COLO829 (cell line): ENCODE measurements at regions not wholly inside any gene's neighbourhood (a gene's known extent, or its start where the extent isn't known, plus 50 kb on each side); places are given as distances from the start of the nearest gene placed in this dataset.
A peak's percentile ranks its signal among the peaks of the same experiment; 100 is the strongest.
"Not testable (repeated sequence)": the region's sequence is repeated elsewhere in the genome, so short reads cannot be mapped to it uniquely, and the experiment has no call there.

Source experiments
- DNase-seq: peaks from one replicate; pipeline ENCODE4 v3.0.0; 2012; ENCODE audit warnings: low spot score

DNA sequence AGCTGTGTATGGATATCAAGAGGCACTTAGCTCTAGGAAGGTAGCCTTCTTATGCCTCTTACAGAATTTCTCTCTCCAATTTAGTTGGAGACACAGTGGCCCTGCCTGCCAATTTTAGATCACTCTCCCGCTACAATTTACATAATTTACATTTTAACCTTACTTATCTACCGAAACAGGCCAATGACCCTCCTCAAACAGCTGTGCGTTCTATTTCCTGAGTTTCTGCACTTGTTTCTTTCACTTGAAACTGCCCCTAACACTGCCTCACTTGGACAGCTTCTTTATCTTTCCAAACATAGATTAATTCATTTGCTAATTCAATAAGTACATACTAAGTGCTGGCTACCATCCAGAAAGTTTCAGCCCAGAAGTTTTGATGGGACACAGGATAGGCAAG is 52.9 kb upstream of the HDDC2 start:
- DNase-seq = no peak

DNA sequence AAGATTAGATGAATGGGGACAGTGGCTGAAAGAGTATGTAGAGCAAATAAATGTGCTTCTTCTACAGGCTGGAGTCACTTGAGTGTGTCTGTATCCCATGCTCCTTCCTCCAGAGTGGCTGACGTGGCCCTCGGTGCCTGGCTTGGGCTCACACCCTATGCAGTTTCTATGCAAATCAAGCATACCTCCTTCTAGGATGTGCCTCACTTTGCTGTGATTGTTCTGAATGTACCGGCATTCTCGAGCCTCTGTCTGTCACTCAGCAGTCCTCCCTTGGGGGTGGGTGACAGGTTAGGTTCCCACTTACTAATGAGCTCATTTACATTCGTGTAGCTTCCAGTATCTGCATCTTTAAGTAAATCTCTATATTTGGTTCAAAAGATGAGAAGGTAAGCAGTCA is 55.1 kb upstream of the HDDC2 start:
- no peak for DNase-seq

DNA sequence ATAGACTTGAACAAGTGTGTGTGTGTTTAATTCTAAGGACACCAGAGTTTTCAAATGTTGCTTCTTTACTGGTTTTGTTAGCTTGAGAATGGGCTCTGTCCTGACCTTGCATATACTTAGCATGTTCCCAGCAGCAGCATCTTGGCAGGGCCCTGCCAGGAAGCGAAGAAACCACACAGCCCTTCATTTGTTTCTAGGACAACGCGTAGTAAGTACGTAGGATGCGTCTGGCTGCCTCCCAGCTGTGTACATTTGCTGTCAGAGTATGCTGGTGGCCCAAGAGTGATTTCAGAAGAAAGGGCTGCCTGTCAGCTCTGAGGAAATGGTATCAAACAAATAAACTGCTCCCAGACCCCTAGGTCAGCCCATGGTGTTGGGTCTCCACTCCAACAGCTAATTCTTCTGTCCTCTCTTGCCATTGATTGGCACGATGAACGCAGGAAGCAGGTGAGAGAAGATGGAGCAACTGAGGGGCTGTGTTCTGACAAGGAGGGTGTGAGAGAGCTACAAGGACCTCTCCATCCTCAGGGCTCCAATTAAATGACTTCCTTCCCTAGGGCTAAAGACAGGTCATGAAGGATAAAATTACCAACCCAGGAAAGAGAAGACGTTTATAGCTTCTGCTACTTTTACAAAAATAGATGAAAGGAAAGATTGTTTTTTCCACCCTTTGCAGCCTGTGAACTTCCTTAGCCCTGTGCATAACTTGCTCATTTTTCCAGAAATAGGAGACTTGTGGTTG is 55.9 kb upstream of the HDDC2 start:
- peak; percentile 91 for DNase-seq

DNA sequence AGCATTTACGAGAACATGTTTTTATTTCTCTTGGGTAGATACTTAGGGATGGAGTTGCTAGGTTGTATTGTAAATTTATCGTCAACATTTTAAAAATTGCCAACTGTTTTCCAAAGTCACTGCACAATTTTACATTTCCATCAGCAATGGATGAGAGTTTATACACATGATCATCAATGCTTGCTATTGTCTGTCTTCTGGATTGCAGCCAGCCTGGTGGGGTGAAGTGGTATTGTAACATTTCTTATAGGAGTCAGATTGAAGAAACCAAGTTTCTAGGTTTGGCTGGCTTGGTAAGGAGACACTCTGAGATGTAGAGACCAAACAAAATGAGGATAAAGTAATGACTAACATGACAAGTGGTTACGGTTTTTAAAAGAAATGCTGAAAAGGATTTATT is 57.1 kb upstream of the HDDC2 start:
- DNase-seq = peak; percentile 66

DNA sequence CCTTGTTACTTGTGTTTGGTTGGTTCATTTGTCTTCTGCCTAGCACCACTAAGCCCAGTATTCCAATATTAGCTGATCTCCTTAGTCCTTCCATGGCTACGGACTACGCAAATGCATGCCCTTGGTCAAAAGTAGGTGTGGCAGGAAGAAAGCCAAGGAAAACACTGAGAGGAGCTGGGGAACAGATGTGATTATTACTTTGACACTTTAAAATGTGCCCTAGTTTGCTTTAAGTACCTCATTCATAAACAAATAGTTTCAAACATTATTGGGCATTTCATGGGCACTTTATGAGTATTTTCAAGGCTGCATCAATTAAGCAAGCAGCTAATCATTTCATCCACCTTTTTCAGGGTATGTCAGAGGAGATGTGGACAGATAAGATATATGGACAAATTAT is 60.1 kb upstream of the HDDC2 start:
- no peak for DNase-seq

DNA sequence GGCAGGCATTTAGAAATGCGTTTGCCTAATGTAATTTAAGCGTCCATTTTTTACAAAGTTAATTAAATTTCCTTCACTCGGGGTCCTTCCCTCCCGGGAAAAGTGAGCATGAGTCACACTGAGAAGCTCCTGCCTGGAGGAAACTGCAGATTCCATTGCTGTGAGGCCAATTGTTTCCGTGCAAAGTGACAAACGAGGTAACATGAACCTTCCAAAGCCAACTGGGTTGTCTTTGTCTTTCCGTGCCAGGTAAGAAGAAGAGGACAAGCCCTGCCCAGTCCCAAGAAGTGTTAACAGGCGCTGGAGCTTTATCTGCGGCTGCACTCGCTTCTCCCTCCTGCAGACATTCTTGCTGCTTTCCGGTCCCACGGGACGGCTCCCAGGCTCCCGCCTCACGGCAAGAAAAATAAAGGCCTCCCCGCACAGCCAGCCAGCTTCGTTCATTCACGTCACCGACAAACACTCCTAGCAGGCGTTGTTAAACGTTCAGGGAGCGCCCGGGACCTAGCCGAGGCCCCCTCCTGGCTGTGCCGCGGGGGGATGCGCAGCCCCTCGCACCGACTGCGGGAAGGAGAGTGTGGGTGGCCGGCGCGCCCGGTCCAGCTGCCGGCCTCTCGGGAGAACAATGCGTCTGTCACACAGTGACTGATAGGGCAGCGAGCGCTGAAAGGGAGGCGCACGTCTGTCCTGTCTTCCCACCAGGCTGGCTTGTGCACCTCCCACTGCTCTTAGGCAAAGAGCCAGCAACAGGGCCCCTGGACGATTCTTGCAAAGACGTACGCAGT is 61.5 kb upstream of the HDDC2 start:
- no peak for DNase-seq

DNA sequence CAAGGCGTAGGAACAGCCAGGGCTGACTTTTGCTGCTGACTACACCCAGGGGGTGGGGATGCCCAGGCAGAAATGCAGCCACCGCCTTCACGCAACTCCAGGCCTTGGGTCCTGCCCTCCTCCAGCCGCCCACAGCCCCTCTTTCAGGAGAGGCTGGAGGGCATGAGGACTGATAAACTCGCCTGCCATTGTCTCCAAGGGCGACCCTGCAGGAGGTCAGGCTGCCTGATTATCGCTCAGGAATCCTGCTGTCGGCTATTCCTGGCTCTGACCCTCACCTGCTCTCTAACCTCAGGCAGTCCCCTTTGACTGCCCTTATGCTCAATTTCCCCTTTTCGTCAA is 62.0 kb upstream of the HDDC2 start:
- DNase-seq = no peak

DNA sequence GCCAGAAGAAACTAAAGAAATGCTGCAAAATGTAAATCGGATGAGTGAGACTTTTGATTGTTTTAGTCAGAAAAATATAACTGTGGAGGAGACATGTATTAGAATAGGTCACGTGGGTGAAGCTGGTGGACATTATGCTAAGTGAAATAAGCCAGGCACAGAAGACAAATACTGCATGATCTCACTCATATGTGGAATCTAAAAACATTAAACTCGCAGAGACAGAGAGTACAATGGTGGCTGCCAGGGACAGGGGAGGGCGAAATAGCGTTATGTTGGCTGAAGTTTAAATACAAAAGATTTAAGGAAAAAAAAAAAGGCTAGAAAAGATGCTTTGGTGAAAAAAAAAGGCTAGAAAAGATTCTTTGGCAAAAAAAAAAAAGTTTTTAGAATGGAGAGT is 63.5 kb upstream of the HDDC2 start:
- no peak for DNase-seq

DNA sequence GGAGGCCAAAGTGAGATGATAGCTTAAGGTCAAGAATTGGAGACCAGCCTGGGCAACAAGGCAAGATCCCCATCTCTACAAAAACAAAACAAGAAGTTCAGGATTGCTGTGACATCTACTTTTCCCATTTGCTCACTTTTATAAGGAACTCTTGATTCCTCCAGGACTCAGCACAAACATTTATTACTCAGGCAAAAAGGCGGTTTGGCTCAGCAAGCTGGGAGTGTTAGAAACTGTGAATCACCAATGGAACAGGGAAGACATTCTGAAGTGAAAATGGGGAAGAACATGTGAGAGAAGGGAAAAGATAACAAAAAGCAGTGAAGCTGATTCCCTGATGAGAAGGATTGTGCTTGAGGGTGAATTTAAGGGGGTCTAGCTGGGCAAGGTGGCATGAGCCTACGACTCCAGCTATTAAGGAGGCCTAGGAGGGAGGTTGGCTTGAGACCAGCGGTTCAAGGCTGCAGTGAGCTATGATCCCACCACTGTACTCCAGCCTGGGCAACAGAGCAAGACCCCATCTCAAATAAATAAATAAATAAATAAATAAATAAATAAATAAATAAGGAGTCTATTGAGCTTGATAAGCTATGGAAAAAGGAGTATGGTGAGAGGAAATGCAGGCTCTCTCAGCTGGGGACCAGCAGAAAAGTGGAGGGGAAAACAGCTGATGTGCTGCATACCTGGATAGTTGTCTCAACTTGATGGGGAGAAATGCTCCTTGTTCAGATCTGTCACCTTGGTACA is 65.4 kb upstream of the HDDC2 start:
- DNase-seq = no peak

DNA sequence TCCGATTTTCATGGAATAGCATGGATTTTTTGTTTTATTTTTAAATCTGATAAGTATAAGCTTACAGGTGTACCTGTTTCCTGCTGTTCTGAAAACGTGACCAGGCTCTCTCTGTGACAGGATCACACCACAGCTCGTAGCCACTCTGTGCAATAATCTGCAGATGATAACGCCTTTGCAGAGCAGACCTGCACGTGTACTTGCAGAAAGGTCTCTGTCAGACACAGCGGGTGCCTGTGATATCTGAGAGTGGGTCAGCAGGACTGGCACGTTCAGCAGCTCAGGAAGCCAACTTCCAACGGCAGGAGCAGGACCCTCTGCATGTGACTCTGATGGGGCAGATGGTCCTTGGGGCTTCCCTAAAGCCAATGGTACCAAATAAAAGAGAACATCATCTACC is 68.6 kb upstream of the HDDC2 start:
- DNase-seq = no peak

DNA sequence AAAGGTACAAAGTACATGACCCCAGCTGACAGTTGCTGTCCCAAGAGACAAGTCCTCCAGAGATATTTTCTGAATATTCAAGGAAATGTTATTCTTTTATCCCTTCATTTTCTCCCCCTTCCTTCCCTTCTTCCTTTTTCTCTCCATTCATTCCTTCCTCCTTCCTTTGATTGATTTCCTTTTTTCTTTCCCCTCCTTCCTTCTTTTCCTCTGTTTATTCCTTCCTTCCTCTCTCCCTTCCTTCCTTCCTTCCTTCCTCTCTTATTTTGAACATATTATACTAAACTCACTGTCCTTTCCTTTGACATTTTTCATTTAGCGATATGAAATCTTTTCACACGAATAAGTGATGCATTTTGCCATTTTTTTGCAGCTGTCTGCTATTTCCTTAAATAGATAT is 73.2 kb upstream of the HDDC2 start:
- DNase-seq = no peak

DNA sequence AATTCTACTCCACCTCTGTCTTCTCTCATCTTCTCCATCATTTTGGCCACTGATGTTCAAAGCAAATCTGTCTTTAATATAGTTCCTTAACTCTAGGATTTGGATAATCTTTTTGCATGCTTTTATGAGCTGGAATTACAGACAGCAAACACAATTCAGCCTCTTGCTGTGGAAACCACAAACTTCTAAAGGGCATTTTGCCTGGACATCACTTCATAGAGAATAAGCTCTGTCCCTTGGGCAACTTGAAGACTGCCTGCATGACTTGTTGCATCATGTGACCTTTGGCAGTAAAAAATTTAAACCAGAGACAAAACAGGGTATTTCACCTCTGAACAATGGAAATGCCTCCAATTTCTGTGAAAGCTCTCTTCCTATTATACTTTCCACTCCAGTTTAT is 74.1 kb upstream of the HDDC2 start:
- no peak for DNase-seq

DNA sequence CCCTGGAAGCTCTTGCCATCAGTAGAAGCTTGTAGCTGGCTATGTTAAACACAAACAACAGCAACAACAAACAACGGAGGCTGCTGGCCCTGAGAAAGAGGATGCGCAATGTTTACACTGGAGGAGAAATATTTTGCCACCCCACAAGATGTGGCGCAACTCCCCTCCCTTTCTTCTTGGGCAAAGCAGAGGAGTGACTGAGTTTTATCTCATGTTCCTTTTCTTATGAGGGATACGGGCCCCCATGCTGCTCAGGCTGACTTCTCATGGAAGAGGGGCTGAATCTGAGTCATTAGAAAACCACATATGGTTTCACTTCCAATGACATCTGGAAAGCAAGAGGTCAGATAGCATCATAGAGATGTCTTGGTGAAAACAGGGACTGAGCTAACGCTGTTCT is 75.9 kb upstream of the HDDC2 start:
- DNase-seq = no peak

DNA sequence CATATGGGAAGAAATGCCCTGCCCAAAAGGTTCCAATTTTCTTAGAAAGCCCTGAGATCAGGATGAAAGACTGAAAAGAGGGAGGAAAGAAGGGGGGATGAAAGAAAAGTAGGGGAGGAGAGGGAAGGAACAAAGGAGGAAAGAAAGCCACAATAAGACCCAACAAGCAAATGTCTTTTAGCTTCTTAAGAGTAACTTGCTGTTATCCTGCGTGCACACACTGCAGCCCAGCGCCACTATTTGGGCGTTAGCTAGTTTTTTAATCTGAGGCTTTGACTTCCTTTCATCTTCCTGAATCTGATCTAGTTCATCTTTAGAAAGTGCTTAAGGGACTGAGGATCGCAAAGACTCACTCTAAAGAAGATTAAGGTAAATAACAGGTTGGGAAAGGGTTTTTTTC is 77.4 kb upstream of the HDDC2 start:
- no peak for DNase-seq

DNA sequence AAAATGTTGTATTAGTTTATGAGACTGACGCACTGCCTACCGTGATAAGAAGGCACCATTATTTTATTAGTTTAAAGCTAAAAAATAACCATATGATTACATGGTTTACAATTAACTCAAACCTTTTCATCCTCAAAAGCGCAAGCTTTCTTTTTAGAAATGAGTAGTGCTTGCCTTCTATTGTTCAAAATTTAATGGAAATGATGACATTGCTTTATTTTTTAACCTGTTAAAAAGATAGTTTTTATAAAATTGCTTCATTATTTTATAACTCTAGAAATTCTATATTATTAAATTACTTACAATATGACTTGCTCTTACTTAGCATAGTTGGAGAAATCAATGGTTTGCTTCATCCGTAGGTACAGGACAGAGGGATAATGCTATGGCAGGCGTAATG is 78.7 kb upstream of the HDDC2 start:
- DNase-seq = no peak

DNA sequence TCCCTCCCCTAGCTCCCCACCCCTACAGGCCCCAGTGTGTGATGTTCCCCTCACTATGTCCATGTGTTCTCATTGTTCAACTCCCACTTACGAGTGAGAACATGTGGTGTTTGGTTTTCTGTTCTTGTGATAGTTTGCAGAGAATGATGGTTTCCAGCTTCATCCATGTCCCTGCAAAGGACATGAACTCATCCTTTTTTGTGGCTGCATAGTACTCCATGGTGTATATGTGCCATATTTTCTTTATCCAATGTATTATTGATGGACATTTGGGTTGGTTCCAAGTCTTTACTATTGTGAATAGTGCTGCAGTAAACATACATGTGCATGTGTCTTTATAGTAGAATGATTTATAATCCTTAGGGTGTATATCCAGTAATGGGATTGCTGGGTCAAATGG is 84.6 kb upstream of the HDDC2 start:
- DNase-seq = not testable (repeated sequence)

DNA sequence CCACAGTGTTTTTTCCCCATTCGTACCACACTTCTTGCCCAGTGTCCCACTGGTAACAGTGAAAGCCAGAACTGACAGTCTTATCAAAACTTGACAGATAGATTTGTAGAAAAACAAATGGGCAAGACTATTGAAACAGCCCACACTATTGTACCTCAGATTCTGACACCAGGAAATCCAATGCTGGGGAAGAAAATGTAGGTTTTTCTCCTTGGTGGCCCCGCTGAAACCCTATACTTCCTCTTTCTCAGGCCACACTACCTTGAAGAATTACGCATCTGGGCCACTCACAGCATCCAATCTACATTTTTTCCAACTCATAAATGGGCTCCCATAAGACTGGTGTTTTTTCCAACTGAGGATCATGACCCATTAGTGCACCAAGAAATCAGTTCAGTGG is 90.9 kb upstream of the HDDC2 start:
- no peak for DNase-seq

DNA sequence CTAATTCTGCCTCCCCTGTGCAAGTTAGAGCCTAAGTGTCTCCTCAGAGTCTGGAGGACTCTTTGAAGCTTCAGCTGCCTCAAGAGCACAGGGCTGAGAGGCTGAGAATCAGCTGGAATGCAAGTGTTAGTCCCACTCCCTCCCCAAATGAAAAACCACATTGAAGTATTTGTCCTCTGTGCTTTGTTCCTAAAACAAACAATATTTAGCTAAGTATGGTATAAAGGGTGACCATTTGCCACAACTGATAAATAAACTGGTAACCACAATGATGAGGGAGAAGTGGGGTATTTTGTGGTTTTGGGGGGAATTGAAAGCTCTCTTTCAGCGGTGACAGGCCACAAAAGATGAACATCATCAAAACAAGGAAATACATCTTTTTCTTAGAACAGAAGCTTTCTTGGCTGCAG is 91.7 kb upstream of the HDDC2 start:
- peak; percentile 3 for DNase-seq

DNA sequence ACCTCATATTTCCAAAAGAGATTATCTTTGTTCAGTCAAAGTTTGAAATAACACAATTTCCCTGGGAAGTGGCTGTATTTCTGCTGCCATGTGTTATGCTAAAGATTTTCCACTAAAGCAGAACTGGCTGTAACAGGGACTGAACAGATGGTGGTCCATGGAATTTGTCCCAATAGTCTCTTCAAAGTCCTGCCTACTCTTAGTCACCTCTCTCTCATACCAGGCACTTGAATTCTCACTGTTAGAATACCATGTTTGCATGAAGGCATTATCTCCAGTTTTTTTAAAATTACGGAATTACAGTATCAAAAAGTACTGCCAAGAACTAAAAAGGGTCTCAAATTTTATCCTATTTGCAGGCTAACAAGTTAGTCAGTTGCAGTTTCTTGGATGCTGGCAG is 105.0 kb upstream of the HDDC2 start:
- DNase-seq = no peak

DNA sequence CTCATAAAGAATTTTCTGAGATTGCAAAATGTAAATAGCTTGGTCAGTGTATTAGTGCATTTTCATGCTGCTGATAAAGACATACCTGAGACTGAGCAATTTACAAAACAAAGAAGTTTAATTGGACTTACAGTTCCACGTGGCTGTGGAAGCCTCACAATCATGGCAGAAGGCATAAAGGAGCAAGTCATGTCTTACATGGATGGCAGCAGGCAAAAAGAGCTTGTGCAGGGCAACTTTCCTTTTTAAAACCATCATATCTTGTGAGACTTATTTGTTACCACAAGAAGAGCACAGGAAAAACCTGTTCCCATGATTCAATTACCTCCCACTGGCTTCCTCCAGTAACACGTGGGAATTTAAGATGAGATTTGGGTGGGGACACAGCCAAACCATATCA is 112.7 kb upstream of the HDDC2 start:
- DNase-seq = no peak

DNA sequence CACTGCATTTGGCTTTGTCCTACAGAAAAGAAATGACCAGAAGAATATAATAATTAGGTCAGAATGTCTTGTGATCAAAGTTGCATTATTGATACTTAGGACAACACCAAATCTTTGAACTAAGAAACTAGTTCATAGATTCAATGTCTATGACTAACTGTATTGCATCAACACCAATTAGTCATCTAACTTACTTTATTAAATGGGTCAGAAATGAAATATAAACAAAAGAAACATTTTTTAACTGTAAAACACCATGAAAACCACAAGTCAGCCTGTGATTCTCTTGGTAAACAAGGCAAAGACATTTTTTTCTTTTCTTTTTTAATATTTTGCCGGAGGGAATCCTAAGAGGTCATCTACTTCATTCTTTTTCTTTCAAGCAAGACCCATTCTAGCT is 114.1 kb upstream of the HDDC2 start:
- no peak for DNase-seq

DNA sequence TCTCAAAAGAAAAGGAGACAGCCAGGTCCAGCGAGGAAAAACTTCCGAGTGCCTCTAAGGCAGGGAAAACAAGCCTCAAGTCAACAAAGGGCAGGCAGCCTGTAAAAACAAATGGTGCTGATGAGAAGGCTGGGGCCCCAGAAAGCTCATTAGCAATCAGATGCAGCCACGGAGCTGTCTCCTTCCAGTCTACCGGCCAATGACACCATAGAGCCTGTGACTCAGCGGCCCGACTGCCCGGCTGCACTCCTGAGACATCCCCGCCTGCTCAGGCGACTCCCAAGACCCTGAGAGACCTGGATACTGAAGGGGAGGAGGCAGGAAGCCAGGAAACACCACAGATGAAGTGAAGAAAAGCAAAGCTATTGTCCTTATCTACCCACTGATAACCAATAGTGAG is 120.1 kb upstream of the HDDC2 start:
- DNase-seq = no peak

DNA sequence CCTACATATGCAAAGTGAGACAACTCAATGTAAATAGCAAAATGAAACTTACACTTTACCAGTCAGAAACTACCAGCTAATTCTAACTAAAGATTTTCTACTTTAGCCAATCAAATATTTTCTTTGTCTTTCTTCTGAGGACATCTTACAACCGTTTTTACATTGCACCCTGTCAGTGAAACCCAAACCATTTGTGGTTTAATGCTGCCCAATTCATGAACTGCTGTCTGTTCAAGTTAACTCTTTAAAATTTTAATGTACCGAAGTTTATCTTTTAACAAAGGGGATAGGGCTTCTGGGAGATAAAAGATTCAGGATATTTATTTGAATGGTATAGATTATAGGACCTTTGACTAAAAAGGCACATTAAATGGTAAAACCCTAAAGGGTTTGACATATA is 121.3 kb upstream of the HDDC2 start:
- no peak for DNase-seq
